ENCODE measurements at regions not wholly inside any gene's neighbourhood (a gene's known extent, or its start where the extent isn't known, plus 50 kb on each side); places are given as distances from the start of the nearest gene placed in this dataset.
"Not testable (repeated sequence)": the region's sequence is repeated elsewhere in the genome, so short reads cannot be mapped to it uniquely, and the experiment has no call there.

DNA sequence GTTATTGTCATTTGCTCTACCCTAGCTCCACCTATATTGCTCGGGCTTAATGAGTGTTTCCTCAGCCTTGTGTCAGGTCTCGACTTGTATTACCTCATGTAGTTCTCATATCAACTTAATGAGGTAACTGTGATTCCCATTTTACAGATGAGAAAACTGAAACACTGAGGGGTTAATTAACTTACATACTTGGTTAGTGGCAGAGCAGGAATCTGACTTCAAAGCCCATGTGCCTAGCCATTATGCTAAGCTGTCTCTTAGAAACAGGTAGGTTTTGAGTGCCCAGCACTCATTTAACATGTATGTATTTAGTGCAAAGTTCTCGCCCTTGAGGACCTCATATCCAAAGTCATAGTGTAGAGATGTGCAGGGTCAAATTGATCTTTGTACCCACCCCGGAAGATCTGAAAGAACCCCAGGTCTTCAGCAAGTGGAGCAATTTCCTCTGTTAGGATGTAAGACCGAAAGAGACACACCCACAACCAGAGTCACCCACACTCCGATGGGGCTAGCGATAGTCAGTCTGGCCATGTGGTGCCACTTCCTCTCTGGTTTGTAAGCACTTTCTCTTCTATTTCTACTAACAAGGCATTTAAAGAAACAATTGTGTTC is 121.0 kb upstream of the SLC39A10 start:
- DNase-seq, result no peak

DNA sequence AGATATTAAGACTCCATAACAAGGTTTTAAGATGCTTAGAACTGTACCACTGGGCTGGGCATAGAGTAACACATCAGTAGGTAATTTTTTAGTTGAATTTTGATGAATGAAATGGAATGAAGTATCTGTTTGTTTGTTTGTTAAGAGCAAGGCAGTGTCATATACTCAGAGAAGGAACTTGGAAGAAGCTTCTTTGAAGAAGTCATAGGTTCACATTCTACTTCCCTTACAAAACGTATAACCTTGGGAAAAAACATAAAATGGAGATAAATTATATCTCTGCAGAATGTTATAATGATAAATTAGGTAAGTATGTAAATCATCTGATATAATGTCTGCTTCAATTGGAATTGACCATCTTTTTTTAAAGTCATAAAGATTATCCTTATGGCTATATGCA is 122.1 kb upstream of the SLC39A10 start:
- DNase-seq, result no peak

DNA sequence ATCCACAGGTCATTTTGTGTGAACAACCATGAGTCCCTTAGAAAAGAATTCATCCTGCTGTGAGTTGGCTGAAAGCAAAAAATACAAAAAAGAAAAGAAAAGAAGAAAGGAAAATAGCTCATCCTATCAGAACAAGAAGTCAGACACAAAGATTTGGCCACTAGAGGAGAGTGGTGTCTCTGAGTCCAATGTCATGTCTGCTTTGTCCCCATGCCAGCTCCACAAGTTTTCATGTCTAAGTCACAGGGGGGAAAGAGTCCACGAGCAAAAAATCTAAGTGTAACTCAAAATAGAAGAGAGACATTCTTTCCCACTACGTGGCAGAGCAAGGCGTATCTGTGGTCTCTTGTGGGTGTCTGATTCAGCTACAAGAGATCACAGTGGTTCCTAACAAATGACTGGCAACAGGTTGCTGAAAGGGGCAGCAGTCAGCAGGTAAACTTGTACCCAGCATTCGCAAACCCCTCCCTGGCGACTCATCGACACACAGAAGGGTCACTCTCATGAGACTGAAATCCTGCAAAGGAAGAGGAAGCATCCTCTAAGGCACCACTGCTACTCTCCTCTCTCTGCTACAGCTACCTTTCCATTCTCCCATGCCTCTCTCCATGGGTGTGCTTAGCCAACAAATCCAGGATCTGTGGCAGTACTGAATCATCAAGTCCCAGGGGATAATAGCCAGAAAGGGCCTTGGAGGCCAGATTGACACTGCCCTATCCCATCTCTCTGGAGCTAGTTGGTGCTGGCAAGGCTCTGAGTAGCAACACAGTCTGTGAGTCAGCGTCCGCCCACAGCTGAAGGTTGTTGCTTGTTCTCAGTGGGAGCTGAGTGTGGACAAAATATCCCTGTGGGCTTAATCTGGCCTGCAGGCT is 123.0 kb upstream of the SLC39A10 start:
- DNase-seq, result no peak

DNA sequence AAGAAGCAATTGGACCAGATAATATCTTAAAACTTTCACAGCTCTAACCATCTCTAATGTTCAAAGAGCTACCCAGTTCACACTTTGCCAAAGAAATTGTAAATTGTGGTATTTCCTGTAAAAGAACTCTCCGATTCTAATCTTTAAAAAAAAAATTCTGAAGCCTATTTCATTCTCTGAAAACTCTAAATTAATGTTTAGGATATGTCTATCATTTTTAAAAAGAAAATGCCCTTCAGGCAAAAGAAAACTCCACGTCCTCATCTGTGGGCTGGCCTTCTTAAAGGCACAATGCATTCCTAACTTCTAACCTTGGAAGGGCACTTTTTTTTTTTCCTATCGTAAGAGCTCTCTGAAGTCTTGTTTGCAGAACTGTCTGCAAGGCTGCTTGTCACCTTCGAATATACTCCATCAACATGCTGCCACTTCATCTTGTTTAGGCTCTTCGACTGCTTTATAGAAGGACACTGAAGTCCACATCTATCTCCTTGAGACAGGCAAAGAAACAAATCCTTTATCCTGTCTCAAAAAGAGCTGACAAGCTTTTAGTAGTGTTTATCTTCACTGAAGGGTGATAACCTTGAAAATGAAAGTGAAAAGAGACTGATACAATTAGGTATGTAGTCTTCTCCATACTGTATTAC is 124.3 kb upstream of the SLC39A10 start:
- no peak for DNase-seq

DNA sequence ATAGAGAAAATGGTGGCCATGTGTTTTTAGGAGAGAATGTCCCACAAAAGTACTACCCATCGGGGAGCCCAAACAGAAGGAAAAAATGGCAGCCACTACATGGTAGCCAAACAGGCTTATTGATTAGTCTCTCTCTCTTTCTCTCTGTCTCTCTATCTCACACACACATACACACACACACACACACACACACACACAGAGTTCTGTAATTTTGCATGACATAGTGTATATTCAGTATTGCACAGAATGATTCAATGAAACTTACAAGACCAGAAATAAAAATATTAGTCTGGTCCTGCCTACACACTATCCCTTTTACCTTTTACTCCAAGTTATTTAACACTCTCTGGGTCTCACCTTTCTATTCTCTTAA is 124.8 kb upstream of the SLC39A10 start:
- no peak for DNase-seq

DNA sequence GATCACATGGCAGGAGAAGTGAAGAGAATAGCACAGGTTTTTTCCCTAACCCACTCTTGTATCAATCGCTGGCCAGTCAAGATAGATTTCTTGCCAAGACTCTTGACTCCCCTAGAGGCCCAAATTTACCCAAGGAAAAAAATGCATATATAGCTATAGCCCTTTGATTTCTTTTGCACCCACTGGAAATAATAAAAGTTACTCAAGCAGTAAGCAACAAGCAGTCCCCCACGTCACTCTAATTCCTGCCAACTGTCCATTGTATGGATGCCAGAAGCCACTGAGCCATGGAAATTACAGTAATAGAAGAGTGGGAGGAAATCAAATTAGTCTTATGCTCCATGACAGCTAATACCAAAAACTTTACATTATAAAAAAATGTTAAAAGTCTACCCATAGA is 125.3 kb upstream of the SLC39A10 start:
- DNase-seq, result no peak

DNA sequence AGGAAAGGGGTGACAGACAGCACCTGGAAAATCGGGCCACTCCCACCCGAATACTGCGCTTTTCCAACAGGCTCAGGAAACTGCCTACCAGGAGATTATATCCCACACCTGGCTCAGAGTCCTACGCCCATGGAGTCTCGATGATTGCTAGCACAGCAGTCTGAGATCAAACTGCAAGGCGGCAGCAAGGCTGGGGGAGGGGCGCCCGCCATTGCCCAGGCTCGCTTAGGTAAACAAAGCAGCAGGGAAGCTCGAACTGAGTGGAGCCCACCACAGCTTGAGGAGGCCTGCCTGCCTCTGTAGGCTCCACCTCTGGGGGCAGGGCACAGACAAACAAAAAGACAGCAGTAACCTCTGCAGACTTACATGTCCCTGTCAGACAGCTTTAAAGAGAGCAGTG is 133.8 kb upstream of the SLC39A10 start:
- not testable (repeated sequence) for DNase-seq

DNA sequence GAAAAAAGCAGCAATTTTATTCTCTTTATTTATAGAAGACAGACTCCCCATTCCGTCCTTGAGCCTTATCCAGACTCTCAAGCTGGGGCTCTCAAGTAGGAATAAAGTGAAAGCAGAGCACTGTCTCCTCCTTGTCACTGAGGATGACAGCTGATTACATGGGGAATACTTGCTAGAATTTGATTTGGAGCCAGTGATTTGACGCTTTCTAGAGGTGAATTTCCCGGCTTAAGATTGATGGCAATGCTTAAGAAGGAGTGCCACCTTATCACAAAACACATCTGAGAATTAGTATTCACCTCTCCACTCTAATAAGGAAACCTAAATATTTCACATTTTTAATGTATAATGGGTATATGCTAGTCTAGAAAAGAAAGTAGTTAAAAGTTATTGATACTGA is 135.4 kb upstream of the SLC39A10 start:
- DNase-seq, result no peak

DNA sequence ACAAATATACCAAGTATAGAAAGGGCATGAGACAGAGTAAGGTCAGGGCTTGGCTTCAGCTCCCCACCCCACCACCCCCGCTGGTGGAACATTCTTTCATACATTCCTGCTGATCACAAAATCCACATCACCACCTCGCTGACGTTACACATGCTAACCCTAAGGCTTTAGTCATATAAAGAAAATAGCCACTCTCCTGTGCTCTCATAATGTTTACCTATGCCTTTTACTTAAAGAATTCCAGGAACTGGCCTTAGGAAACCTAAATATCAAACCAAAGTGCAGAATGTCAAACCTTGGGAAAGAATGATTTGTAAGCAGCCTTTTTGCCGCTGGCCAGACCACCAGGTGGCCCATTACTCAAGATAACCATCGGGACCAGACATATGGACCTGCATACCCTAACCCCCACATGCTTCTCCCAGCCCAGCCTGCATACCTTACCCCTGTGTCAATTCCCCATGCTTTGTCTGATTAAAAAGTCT is 136.3 kb upstream of the SLC39A10 start:
- DNase-seq, result no peak

DNA sequence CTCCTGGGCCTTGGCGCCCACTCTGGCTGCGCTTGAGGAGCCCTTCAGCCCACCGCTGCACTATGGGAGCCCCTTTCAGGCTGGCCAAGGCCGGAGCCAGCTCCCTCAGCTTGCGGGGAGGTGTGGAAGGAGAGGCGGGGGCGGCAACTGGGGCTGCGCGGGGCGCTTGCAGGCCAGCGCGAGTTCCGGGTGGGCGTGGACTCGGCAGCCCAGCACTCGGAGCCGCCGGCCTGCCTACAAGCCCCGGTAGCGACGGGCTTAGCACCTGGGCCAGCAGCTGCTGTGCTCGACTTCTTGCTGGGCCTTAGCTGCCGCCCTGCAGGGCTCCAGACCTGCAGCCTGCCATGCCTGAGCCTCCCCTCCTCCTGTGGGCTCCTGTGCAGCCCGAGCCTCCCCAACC is 141.5 kb upstream of the SLC39A10 start:
- DNase-seq, result no peak

DNA sequence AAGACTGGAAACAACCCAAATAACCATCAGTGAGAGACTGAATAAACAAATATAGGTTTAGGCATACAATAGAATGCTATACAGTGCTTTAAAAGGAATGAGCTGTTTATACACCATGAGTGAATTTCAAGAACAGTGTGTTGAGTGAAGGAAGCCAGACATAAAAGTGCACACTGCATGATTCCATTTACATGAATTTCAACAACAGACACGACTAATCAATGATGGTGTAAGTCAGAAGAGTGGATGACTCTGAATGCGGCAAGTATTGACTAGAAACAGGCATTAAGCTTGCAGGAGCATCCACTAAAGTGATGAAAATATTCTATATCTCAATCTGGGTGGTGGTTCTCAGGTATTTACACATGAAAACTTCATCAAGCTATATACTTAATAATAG is 142.7 kb upstream of the SLC39A10 start:
- DNase-seq, result no peak

DNA sequence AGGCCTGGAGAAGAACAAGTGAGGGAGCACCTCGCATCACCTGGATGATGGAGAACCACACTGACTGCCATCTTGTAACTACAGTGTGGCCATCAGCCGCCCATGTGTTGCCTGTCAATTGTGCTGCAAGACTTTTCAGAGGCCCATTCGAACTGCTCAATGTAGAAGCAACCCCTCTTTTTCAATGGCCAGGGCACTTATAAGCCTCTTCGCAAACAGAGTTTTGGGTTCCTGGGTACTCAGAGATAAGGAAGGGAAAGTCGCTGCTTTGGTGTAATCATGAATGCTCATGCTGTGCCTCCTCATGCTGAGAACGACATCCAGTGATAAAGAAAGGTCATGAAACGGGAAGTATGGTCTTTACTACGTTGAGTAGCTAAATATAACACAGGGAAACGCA is 143.9 kb upstream of the SLC39A10 start:
- no peak for DNase-seq

DNA sequence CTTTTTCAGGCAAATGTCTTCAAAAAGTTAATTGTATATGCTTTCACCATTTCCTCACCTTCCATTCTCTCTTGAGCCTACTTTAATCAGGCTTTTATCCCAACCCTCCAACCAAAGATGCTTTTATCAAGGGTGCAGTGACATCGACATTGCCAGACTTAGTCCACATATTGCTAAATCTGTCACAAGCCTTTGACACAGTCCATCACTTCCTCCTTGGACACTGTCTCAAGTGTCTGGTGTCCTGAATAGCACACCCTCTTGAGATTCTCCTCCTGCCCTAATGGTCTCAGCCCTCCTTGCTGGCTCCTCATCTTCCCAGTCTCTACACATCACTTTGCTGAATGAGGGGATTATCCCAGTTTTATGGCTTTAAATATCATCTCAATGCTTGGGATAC is 147.5 kb upstream of the SLC39A10 start:
- no peak for DNase-seq

DNA sequence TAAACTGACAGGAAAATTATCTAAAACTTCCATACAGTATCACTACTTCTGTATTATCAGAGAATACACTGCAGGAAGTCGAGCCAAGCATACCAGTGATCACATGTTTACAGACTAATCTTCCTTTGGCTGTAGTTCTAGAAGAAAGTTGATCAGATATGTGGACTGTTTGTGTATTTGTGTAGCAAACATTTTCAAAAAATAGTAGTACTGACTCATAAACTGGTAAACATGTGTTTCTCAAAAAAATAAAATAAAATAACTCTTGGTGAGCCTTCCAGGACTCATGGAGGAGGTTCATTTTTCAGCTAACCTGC is 148.9 kb upstream of the SLC39A10 start:
- no peak for DNase-seq

DNA sequence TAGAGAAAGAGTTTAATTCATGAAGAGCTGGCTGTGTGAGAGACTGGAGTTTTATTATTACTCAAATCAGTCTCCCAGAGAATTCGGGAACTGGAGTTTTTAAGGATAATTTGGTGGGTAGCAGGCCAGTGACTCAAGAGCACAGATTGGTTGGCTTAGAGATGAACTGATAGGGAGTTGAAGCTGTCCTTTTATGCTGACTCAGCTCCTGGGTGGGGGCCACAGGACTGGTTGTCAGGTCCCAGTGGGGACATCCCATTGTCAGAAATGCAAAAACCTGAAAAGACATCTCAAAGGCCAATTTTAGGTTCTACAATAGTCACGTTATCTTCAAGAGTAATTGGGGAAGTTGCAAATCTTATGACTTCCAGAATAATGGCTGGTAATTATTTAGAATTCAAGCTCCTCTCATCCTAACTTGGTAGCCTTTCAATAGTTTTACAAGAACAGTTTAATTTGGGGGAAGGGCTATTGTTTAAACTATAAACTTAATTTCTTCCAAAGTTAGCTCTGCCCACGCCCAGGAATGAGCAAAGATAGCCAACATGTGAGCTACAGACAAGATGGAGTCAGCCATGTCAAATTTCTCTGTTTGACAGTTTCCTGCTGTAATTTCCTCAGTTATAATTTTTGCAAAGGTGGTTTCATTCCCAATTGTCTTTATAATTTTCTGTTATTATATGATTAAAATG is 149.4 kb upstream of the SLC39A10 start:
- no peak for DNase-seq

DNA sequence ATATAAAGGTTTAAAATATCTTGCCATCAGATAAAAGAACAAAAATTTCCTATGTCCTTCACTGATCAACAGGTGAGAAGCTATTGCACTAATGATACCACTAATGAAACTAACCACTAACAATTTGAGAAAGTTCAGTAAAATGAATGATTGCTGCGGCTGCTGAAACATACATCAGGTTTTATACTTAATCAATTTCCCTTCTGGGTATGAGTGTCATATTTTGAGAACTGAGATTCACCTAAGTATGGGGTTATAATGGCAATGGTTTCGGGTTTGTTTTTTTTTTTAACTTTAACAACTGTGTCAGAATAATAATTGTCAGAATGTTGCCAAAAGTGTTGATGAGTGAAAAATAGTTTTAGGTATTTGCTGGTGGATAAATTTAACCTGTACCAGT is 151.3 kb upstream of the SLC39A10 start:
- DNase-seq, result no peak

DNA sequence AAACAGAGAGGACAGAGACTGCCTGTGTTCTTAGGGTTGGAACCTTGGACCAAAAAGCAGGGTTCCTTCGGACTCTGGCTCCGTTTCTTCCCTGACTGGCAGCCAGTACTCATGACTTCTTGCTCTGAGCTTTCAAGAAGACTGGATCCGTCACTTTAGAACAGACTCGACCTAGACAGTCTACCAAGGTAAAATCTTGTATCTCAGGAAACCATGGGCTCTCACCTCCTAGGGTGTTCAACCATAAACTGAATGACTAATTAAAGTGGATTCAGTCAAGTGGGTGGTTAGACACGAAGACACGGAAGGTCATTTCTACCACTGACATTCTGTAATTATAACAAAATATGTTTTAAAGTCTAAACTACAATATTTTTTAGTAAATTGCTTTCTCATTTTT is 153.8 kb upstream of the SLC39A10 start:
- DNase-seq, result no peak

DNA sequence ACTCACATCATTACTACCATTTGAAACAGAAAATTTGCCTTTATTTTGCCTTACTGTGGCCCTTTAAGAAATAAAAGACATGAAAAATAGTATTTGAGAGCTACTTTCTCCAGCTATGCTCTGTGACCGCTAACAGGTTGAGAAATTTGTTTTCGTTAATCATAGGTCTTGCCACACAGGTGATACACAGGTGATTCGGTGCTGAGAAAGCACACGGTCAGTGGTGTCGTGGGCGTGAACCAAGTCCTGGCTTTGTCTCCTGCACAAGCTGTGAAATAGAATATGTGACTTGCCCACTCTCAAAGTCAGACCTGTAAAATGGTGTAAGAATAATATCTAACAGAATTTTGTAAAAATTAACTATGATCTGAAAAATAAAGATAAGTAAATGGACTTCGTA is 155.3 kb upstream of the SLC39A10 start:
- peak in 1 of 3 experiments; percentile 3 for DNase-seq

DNA sequence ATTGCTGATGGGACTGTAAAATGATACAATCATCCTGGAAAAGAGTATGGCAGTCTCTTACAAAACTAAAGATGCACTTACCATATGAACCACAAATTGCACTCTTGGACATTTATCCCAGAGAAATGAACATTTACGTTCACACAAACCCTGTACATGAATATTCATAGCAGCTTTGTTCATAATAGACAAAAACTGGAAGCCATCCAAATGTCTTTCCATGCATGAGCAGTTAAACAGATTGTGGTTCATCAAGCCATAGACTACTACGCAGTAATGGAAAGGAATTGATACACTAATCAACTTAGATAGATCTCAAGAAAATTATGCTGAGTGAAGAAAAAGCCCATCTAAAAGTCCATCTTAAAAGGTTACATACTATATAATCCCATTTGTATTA is 156.1 kb upstream of the SLC39A10 start:
- no peak for DNase-seq

DNA sequence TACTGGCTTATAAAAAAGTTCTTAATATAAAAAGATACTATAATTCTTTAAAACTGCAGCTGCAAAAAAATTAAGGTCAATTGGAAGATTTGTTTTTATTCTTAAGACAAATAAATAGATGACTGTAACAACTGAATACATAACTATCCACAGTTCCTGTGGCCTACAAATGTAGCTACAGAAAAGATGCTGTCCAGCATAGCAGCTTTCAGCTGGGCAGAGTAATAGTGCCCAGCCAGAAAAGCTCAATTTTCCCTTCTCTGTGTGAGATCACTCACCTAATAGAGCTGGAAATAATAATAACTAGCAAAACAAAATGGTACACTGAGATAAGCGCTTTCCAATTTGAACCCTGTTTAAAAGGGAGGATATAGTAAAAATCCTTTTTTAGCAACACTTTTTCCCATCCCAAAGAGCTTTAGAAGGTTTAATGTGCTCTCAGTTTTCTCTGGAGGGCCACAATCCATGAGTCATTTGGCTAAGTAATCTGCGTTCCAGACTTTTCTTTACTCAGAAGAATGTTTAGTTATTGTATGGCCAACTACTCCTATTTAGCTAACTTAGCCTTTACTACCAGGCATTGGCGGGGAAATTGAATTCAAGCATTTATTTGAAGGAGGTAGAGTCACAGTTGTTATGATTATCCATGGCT is 158.1 kb upstream of the SLC39A10 start:
- no peak for DNase-seq

DNA sequence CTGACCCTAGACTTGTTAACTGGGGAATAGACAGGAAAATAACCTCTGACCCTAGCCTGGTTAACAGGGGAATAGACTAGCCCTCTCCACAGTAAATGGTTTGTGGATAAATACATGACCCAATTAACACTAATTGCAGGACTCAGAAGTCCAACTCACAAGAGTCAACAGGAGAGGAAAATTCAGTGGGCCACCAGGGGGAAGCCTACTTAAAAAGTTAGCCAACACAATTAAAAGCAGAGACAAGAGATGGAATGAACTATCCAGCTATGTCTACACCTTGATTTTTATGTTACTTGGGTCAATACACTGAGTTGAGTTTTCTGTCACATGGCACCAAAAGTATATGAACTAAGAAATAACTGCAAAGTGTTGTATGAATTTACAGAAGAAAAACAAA is 158.8 kb upstream of the SLC39A10 start:
- DNase-seq, result peak in 2 of 3 experiments; percentile 15 to 42

DNA sequence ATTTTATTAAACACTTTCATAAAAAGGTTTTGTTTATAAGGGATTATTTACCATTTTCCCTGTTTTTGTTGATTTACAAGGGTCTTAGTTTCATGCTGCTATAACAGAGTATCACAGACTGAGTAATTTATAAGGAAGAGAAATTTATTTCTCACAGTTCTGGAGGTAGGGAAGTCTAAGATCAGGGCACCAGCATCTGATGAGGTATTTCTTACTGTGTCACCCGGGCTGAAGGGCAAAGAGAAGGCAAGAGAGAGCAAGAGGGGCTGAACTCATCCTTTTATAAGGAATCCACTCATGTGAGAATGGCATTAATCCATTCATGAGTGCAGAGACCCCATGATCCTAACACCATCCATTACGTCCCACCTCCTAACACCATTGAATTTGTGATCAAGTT is 160.0 kb upstream of the SLC39A10 start:
- DNase-seq, result no peak

DNA sequence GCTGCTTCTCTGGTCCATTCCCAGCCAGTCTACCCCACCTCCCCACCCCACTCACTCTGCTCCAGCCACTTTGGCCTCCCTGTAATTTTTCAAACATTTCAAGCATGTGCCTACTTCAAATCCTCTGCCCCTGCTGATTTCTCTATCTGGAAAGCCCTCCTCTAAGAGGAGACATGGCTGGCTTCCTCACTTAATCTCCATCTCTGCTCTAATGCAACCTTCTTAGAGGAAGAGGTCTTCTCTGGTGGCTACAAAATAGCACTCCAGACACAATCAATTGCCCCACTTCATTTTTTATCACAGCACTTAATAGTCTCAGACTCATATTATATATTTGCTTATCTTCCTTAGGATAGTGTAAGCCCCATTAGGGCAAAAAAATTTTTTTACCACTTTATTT is 161.1 kb upstream of the SLC39A10 start:
- DNase-seq, result no peak

All from NCI-H1417 (cell line).